Mesodermal cell (in vitro differentiated cells): ENCODE measurements at regions not wholly inside any gene's neighbourhood (a gene's known extent, or its start where the extent isn't known, plus 50 kb on each side); places are given as distances from the start of the nearest gene placed in this dataset.

Experiments
- H3K27ac ChIP-seq: 2 replicates; pipeline ENCODE4 v1.7.0; 2013; ENCODE audit warnings: mild to moderate bottlenecking, low read depth, low read length, moderate library complexity; ENCODE audit not compliant: severe bottlenecking
- H3K36me3 ChIP-seq: 2 replicates; pipeline ENCODE4 v1.7.1; 2013; ENCODE audit warnings: mild to moderate bottlenecking, low read length, moderate library complexity; ENCODE audit not compliant: control insufficient read depth, insufficient read depth
- H3K4me1 ChIP-seq: one replicate; pipeline ENCODE4 v1.7.1; 2013; ENCODE audit warnings: mild to moderate bottlenecking, low read length; ENCODE audit not compliant: insufficient read depth, control insufficient read depth, poor library complexity, severe bottlenecking
- H3K4me3 ChIP-seq: 2 replicates; pipeline ENCODE4 v1.7.0; 2013; ENCODE audit warnings: low read length, control low read depth, mild to moderate bottlenecking; ENCODE audit not compliant: insufficient read depth, poor library complexity, severe bottlenecking; ENCODE audit errors: extremely low read depth
- H3K9me3 ChIP-seq: 2 replicates; pipeline ENCODE4 v1.7.1; 2013; ENCODE audit warnings: mild to moderate bottlenecking, low read length, moderate library complexity; ENCODE audit not compliant: control insufficient read depth
- whole genome bisulfite sequencing, 2 experiments: methylation state at CpG; one replicate each; pipeline ENCODE4 v1.1.5; 2013; ENCODE audit warnings: missing lambda C conversion rate in 2 of 2; ENCODE audit not compliant: insufficient coverage in 2 of 2; 5-methylcytosine and 5-hydroxymethylcytosine counted together

- no peaks in the 10 kb centered on the region for H3K36me3 ChIP-seq
- no peaks in the 10 kb centered on the region for H3K9me3 ChIP-seq
- H3K4me1 ChIP-seq = no peaks in the 10 kb centered on the region
- 80 to 89% methylated on average over 1 to 3 of the region's 5 CpGs for WGBS, 2 experiments
- no peak overlapping the region for H3K4me3 ChIP-seq
- H3K27ac ChIP-seq = no peak overlapping the region
Observed at GRCh38 chr12:28770322-28770721, 378.8 kb upstream of the FAR2 start.

- no peaks in the 10 kb centered on the region for H3K4me1 ChIP-seq
- H3K36me3 ChIP-seq = no peaks in the 10 kb centered on the region
- no peaks in the 10 kb centered on the region for H3K9me3 ChIP-seq
- no peak overlapping the region for H3K4me3 ChIP-seq
- 81 to 100% methylated on average over 1 to 2 of the region's 4 CpGs for WGBS, 2 experiments
- H3K27ac ChIP-seq = no peak overlapping the region
Observed at GRCh38 chr12:28771968-28772367, 377.1 kb upstream of the FAR2 start.

GRCh38 chr12:28775556-28775955 lies 373.5 kb upstream of the FAR2 start:
- no peak overlapping the region for H3K27ac ChIP-seq
- no peaks in the 10 kb centered on the region for H3K9me3 ChIP-seq
- no peak overlapping the region for H3K4me3 ChIP-seq
- peaks cover 5% of the 10 kb centered on the region for H3K4me1 ChIP-seq
- no peaks in the 10 kb centered on the region for H3K36me3 ChIP-seq
- WGBS, 2 experiments = no CpG with 5 or more reads among the region's 4 CpGs

- 78 to 100% methylated on average over 1 of the region's 1 CpG for WGBS, 2 experiments
Observed at GRCh38 chr12:28776220-28776619, 372.9 kb upstream of the FAR2 start.

GRCh38 chr12:28776913-28777422 lies 372.1 kb upstream of the FAR2 start:
- no peaks in the 10 kb centered on the region for H3K9me3 ChIP-seq
- peaks cover 5% of the 10 kb centered on the region for H3K4me1 ChIP-seq
- no peaks in the 10 kb centered on the region for H3K36me3 ChIP-seq
- WGBS, 2 experiments = 94% methylated on average over 3 of the region's 5 CpGs; no CpG with 5 or more reads in 1 of the 2 experiments
- no peak overlapping the region for H3K27ac ChIP-seq
- no peak overlapping the region for H3K4me3 ChIP-seq

More at GRCh38 chr12:28776220-28776619, 372.9 kb upstream of the FAR2 start:
- H3K27ac ChIP-seq = no peak overlapping the region
- H3K4me1 ChIP-seq = peaks cover 5% of the 10 kb centered on the region
- H3K9me3 ChIP-seq = no peaks in the 10 kb centered on the region
- no peaks in the 10 kb centered on the region for H3K36me3 ChIP-seq
- no peak overlapping the region for H3K4me3 ChIP-seq

- no peak overlapping the region for H3K27ac ChIP-seq
- H3K4me3 ChIP-seq = no peak overlapping the region
- no peaks in the 10 kb centered on the region for H3K9me3 ChIP-seq
- H3K36me3 ChIP-seq = no peaks in the 10 kb centered on the region
- 96 to 100% methylated on average over 4 to 5 of the region's 8 CpGs for WGBS, 2 experiments
- peaks cover 5% of the 10 kb centered on the region for H3K4me1 ChIP-seq
Observed at GRCh38 chr12:28777603-28778365, 371.3 kb upstream of the FAR2 start.

GRCh38 chr12:28780096-28780495 lies 369.0 kb upstream of the FAR2 start:
- peaks cover 5% of the 10 kb centered on the region for H3K4me1 ChIP-seq
- WGBS, 2 experiments = 33 to 100% methylated on average over 1 of the region's 2 CpGs
- H3K36me3 ChIP-seq = no peaks in the 10 kb centered on the region
- H3K9me3 ChIP-seq = no peaks in the 10 kb centered on the region
- no peak overlapping the region for H3K4me3 ChIP-seq
- H3K27ac ChIP-seq = no peak overlapping the region

- WGBS, 2 experiments = 90 to 100% methylated on average over 4 of the region's 5 CpGs
- no peak overlapping the region for H3K4me3 ChIP-seq
- no peaks in the 10 kb centered on the region for H3K9me3 ChIP-seq
- H3K36me3 ChIP-seq = no peaks in the 10 kb centered on the region
- H3K27ac ChIP-seq = no peak overlapping the region
- H3K4me1 ChIP-seq = peaks cover 5% of the 10 kb centered on the region
Observed at GRCh38 chr12:28780960-28781359, 368.1 kb upstream of the FAR2 start.

- Histone ChIP-seq H3K36me3 (no peaks in the 10 kb centered on the region), H3K9me3 (no peaks in the 10 kb centered on the region), H3K4me1 (peaks cover 5% of the 10 kb centered on the region), H3K27ac (peak overlapping the region; percentile 33), H3K4me3 (no peak overlapping the region)
- 86 to 91% methylated on average over 3 to 4 of the region's 10 CpGs for WGBS, 2 experiments
Observed at GRCh38 chr12:28781671-28782652, 367.1 kb upstream of the FAR2 start.

- Histone ChIP-seq H3K9me3 (no peaks in the 10 kb centered on the region), H3K36me3 (no peaks in the 10 kb centered on the region), H3K27ac (no peak overlapping the region), H3K4me1 (peaks cover 5% of the 10 kb centered on the region), H3K4me3 (no peak overlapping the region)
- 100% methylated on average over 1 of the region's 1 CpG for WGBS, 2 experiments
Observed at GRCh38 chr12:28782812-28783211, 366.3 kb upstream of the FAR2 start.
